ENCODE measurements at regions not wholly inside any gene's neighbourhood (a gene's known extent, or its start where the extent isn't known, plus 50 kb on each side); places are given as distances from the start of the nearest gene placed in this dataset.

DNA sequence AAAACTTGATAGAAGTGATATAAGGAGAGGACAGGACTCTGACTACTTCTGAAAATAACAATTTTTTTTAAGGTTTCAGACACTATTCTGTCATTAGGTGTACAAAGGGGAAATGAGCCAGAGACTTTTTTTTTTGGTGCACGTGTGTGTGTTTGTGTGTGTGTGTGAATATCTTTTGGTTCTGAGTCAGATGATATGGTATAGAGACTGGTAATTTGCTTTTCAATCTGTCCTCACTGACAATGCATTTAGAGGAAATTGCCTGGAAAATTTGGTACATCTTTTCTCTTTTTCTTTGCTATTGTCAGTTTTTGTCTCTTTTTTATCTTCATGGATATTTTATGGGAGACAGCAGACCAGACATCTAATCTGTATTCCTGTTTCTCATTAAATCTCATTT, 59.3 kb downstream of the DDIT4L start:
- DNase-seq (ENCODE audit: low spot score): no peak
- intact Hi-C loops (cut with DNase I): no loop called here
- ATAC-seq: no peak

DNA sequence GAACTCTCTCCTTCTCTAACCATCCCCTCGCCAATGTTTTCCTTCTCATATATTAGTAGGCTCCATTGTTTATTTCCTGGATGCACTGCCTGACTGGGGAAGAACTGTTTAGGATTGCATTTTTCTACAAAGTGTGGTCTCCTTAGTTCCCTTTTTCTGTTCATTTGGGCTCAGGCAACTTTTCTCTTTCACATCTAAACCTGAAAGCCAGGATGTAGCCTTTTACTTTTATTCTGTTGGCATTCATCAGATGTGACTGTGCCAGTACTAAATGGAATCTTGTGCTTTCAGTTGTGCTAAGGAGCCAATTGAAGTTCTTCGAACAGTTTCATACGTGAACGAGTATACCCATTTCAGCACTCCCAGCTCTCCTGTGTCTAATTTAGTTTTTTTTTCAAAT, 59.8 kb downstream of the DDIT4L start:
- ATAC-seq (no peak), DNase-seq (ENCODE audit: low spot score) (no peak)
- intact Hi-C loops (cut with DNase I): no loop called here

DNA sequence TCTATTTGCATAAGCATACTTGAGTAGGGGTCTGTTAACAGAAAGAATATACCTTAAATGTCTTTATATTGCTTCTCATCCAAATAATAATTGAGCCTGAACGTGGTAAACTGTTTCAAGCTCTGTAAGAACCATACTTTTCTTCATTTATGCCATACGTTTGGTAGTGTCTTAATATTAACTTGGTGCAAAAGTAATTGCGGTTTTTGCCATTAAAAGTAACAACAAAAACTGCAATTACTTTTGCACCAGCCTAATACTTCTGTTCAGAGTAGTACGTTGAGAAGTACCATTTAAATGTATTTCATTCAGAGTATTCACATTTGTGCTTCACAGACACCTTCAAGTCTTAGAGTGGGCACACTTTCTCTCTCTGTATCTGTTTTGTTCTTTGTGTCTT, 60.5 kb downstream of the DDIT4L start:
- intact Hi-C loops (cut with DNase I): no loop called here
- DNase-seq (ENCODE audit: low spot score): no peak
- no peak for ATAC-seq

GRCh38 chr4:100128338-100128737, 61.9 kb downstream of the DDIT4L start:
- ATAC-seq (no peak), DNase-seq (ENCODE audit: low spot score) (no peak)
- intact Hi-C loops (cut with DNase I): no loop called here

- DNase-seq (ENCODE audit: low spot score) (no peak), ATAC-seq (no peak)
- intact Hi-C loops (cut with DNase I): no loop called here
Measured at GRCh38 chr4:100124715-100125114, 65.6 kb downstream of the DDIT4L start.

GRCh38 chr4:100118181-100118580, 72.1 kb downstream of the DDIT4L start:
- intact Hi-C loops (cut with DNase I): loop anchor here (10.0 kb wide), 1 partner anchor 1363 kb away; no protein-coding TSS in a partner anchor
- ATAC-seq: no peak
- DNase-seq (ENCODE audit: low spot score): no peak

DNA sequence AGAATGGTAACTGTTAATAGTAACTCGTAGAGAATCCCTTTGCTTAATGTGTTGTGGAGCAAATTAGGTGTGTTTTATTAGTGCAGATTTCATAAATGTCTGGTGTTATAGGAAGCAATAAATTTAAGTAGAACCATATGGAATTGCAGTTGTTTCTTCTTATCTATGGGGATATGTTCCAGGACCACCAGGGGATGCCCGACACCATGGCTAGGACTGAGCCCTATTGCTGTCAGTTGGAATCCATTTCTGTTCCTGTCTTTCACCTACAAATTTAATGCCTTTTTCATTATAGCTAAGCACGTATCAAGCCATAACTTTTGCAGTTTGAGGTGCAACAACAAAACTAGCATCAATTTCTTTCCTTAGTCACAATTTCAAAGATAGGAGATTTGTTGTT, 72.5 kb downstream of the DDIT4L start:
- ATAC-seq (no peak), DNase-seq (ENCODE audit: low spot score) (no peak)
- intact Hi-C loops (cut with DNase I): loop anchor here (10.0 kb wide), 1 partner anchor 1363 kb away; no protein-coding TSS in a partner anchor

GRCh38 chr4:100114909-100115308, 75.4 kb downstream of the DDIT4L start:
- intact Hi-C loops (cut with DNase I): loop anchor here (10.0 kb wide), 1 partner anchor 1360 kb away; no protein-coding TSS in a partner anchor
- no peak for ATAC-seq

DNA sequence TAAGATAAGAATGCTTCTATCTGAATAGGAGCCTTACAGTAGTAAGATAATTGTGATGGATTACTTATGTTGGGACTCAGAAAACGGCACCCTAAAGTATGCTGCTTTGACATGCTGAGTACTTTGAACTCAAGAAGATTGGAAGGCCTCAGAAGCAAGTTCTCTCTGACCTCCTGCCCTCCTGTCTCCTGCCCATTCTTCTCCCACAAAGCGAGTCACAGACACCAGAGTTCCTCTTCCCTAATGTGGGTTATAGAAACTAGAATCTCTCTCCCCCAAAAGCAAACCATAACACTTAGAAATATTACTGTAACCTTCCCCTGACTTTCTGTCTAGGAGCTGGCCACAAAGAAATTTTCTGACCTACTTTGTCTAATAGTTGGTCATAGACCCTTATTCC, 76.5 kb downstream of the DDIT4L start:
- DNase-seq (ENCODE audit: low spot score) (no peak), ATAC-seq (no peak)
- intact Hi-C loops (cut with DNase I): loop anchor here (10.0 kb wide), 1 partner anchor 1359 kb away; no protein-coding TSS in a partner anchor

More at GRCh38 chr4:100114909-100115308, 75.4 kb downstream of the DDIT4L start:
- DNase-seq (ENCODE audit: low spot score): no peak

- intact Hi-C loops (cut with DNase I): loop anchor here (10.0 kb wide), 1 partner anchor 1358 kb away; no protein-coding TSS in a partner anchor
- DNase-seq (ENCODE audit: low spot score) (no peak), ATAC-seq (no peak)
Measured at GRCh38 chr4:100113096-100113495, 77.2 kb downstream of the DDIT4L start.

DNA sequence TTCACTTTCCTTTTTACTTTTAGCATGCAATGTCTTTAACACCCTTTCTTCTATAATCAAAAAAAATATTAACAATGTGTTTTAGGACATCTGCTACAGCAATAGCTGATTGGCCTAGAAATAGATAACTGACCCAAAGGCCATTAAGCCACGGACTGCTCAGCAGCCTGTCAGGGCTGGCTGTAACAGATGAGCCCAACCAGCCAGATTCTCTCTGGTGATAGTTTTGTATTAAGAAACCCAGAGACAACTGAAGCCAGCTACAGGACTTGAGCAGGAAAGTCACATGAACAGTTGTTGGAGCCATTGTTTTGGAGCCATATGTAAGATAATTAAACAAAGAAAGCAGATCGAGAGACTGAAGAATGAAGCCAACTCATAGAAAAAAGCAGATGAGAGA, 80.3 kb downstream of the DDIT4L start:
- no peak for ATAC-seq
- no peak for DNase-seq (ENCODE audit: low spot score)
- intact Hi-C loops (cut with DNase I): loop anchor here (10.0 kb wide), 1 partner anchor 1355 kb away; no protein-coding TSS in a partner anchor

- intact Hi-C loops (cut with DNase I): no loop called here
- no peak for DNase-seq (ENCODE audit: low spot score)
- no peak for ATAC-seq
Measured at GRCh38 chr4:100108869-100109268, 81.4 kb downstream of the DDIT4L start.

DNA sequence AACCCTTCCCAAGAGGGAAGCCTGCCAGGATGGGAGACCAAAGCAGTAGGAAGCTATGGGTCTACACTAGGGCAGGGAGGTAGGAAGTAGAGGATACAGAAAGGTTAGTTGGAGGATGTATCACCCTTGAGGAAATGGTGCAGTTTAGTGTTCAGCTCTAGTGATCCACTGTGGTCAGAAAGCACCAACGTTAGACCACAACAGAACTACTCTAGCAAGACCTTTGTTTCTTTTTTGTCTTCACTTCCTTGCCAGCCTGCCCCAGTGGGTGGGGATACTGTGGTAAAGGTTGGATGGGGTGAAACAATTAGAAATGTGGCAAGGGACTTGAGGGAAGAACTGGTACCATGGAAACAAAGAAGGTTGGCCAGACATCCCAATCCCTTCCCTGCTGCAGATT, 83.3 kb downstream of the DDIT4L start:
- ATAC-seq (no peak), DNase-seq (ENCODE audit: low spot score) (no peak)
- intact Hi-C loops (cut with DNase I): no loop called here

DNA sequence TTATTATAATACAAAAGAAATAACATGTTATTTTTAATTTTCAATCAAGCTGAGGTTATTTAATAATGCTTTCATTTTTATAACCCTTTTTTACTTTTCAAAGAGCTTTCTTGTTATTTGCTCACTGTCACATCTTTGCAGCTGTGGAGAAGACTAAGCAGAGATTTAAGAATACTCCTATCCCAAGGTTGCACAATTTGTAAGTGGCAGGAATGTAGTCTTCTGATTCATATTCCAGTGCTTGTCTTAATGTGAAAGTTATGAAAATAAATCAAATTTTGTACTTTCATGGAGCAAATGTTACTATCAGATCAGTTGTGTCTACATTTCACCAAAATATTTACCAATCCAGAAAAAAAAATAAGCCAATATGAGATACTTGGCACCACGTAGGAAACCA, 86.6 kb downstream of the DDIT4L start:
- no peak for ATAC-seq
- DNase-seq (ENCODE audit: low spot score): no peak
- intact Hi-C loops (cut with DNase I): no loop called here

DNA sequence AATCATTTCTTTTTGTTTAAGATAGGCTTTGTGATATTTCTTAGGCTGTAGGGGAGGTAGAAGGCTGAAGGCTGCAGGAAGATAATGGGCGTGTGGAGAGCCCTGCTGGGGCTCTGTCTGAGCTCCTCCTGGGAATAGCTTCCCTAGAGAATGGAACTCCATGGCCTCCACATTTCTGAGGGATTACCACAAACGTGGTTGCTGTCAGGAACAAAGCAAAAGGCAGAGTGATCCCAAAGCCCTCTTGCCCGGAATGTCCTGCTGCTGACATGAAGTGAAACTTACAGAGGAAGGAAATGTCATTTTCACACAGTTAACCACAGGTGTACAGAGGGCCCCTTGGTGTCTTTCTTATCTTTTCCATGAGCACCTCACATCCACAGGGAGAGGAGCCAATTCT, 89.3 kb downstream of the DDIT4L start:
- ATAC-seq (no peak), DNase-seq (ENCODE audit: low spot score) (no peak)
- intact Hi-C loops (cut with DNase I): no loop called here

GRCh38 chr4:100099746-100100145, 90.5 kb downstream of the DDIT4L start:
- intact Hi-C loops (cut with DNase I): no loop called here
- no peak for DNase-seq (ENCODE audit: low spot score)
- no peak for ATAC-seq

GRCh38 chr4:100098681-100099080, 91.6 kb downstream of the DDIT4L start:
- intact Hi-C loops (cut with DNase I): no loop called here
- DNase-seq (ENCODE audit: low spot score) (no peak), ATAC-seq (no peak)

- no peak for DNase-seq (ENCODE audit: low spot score)
- ATAC-seq: no peak
- intact Hi-C loops (cut with DNase I): no loop called here
Measured at GRCh38 chr4:100098011-100098545, 92.2 kb downstream of the DDIT4L start.

DNA sequence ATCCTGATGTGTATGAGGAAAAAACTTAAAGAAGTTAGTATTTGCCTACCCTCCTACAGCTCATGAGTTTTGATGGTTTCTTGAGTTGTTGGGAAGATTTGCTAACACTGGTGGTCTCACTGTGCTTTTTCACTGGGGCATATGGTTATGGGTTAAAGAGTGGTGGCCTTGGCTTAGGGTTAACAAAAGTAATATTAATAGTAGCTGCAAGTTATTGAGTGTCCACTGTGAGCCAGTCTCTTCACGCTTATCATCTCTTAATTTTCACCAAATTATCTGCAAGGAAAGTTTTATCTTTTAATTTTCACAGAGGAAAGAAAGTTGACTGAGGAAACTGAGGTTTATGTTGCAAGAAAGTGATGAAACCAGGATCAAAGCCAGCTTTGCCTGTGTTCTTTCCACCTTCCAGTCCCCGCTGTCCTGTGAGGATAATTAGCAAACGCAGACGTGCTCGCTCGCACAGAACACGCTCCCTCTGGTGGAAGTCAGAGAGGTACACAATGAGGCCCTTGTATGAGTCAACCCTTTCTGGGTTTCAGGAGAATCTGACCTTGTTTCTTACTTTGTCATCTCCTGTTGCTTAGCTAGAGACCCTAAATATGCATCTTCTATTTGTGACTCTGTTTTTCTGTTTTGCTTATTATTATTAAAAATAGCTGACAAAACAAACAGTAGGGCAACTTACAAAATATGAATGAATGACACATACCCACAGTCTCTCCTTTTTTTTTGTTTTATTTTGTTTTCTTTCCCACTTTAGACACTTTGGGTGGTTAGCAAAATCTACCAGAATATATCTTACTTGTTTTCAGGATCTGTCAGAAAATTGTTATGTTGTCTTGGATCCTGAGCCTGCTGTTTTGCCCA, 94.3 kb downstream of the DDIT4L start:
- ATAC-seq (peak; percentile 96), DNase-seq (ENCODE audit: low spot score) (peak; percentile 81)
- intact Hi-C loops (cut with DNase I): no loop called here

GRCh38 chr4:100093091-100093866, 97.0 kb downstream of the DDIT4L start:
- ATAC-seq (peak; percentile 85), DNase-seq (ENCODE audit: low spot score) (peak; percentile 79)
- intact Hi-C loops (cut with DNase I): no loop called here

Data from sciatic nerve (tissue), 2 donors.